Type B pancreatic cell (in vitro differentiated cells): ENCODE measurements at regions not wholly inside any gene's neighbourhood (a gene's known extent, or its start where the extent isn't known, plus 50 kb on each side); places are given as distances from the start of the nearest gene placed in this dataset.

ENCODE experiments used
- DNase-seq: peaks from one replicate; pipeline ENCODE4 v3.0.0; 2021; ENCODE audit warnings: mixed read lengths; ENCODE audit not compliant: unreplicated experiment; ENCODE audit errors: extremely low spot score
- H3K27ac Mint-ChIP-seq: 2 replicates; pipeline ENCODE4 v1.8.0; 2021; ENCODE audit warnings: mild to moderate bottlenecking, mixed read lengths
- H3K27me3 Mint-ChIP-seq: 2 replicates; pipeline ENCODE4 v1.8.0; 2021; ENCODE audit warnings: mixed read lengths
- H3K36me3 Mint-ChIP-seq: 2 replicates; pipeline ENCODE4 v1.8.0; 2021; ENCODE audit warnings: mixed read lengths
- H3K4me1 Mint-ChIP-seq: one replicate; pipeline ENCODE4 v1.8.0; 2021; ENCODE audit warnings: mixed read lengths; ENCODE audit not compliant: unreplicated experiment
- H3K4me3 Mint-ChIP-seq: 2 replicates; pipeline ENCODE4 v1.8.0; 2021; ENCODE audit warnings: mild to moderate bottlenecking, mixed read lengths
- H3K9me3 Mint-ChIP-seq: 2 replicates; pipeline ENCODE4 v1.8.0; 2021; ENCODE audit warnings: mixed read lengths
- CTCF ChIP-seq: fragments of 200-600 bp; sonication (generic); conservative IDR thresholded peaks from 2 replicates; pipeline ENCODE4 v1.5.0; 2021; ENCODE audit warnings: antibody characterized with exemption, mild to moderate bottlenecking

- Mint-ChIP-seq H3K4me1 (peaks cover 7% of the 10 kb centered on the region), H3K4me3 (no peak overlapping the region), H3K27me3 (no peaks in the 10 kb centered on the region), H3K36me3 (no peaks in the 10 kb centered on the region), H3K27ac (no peak overlapping the region), H3K9me3 (no peaks in the 10 kb centered on the region)
- no peak for TF ChIP-seq CTCF
- DNase-seq: no peak
Measured at GRCh38 chr2:166573391-166573790, 79.3 kb upstream of the SCN7A start.

GRCh38 chr2:166572937-166573336 lies 78.9 kb upstream of the SCN7A start:
- H3K27ac Mint-ChIP-seq: no peak overlapping the region
- no peaks in the 10 kb centered on the region for H3K9me3 Mint-ChIP-seq
- no peak for DNase-seq
- no peak overlapping the region for H3K4me3 Mint-ChIP-seq
- no peak for TF ChIP-seq CTCF
- H3K36me3 Mint-ChIP-seq: no peaks in the 10 kb centered on the region
- peaks cover 7% of the 10 kb centered on the region for H3K4me1 Mint-ChIP-seq
- no peaks in the 10 kb centered on the region for H3K27me3 Mint-ChIP-seq

GRCh38 chr2:166568409-166568808 lies 74.4 kb upstream of the SCN7A start:
- H3K4me3 Mint-ChIP-seq: no peak overlapping the region
- H3K4me1 Mint-ChIP-seq: peaks cover 5% of the 10 kb centered on the region
- TF ChIP-seq CTCF: no peak
- no peaks in the 10 kb centered on the region for H3K27me3 Mint-ChIP-seq
- H3K27ac Mint-ChIP-seq: no peak overlapping the region
- H3K36me3 Mint-ChIP-seq: no peaks in the 10 kb centered on the region
- no peak for DNase-seq
- no peaks in the 10 kb centered on the region for H3K9me3 Mint-ChIP-seq

GRCh38 chr2:166565501-166565900 lies 71.5 kb upstream of the SCN7A start:
- no peak overlapping the region for H3K4me3 Mint-ChIP-seq
- no peaks in the 10 kb centered on the region for H3K27me3 Mint-ChIP-seq
- H3K27ac Mint-ChIP-seq: no peak overlapping the region
- no peak for DNase-seq
- no peaks in the 10 kb centered on the region for H3K4me1 Mint-ChIP-seq
- H3K9me3 Mint-ChIP-seq: no peaks in the 10 kb centered on the region
- TF ChIP-seq CTCF: no peak
- no peaks in the 10 kb centered on the region for H3K36me3 Mint-ChIP-seq

GRCh38 chr2:166563894-166564293 lies 69.8 kb upstream of the SCN7A start:
- Mint-ChIP-seq H3K4me3 (no peak overlapping the region), H3K4me1 (no peaks in the 10 kb centered on the region), H3K27me3 (no peaks in the 10 kb centered on the region), H3K36me3 (no peaks in the 10 kb centered on the region), H3K27ac (no peak overlapping the region), H3K9me3 (no peaks in the 10 kb centered on the region)
- no peak for TF ChIP-seq CTCF
- DNase-seq: no peak

GRCh38 chr2:166560022-166560421 lies 66.0 kb upstream of the SCN7A start:
- no peak overlapping the region for H3K4me3 Mint-ChIP-seq

More at GRCh38 chr2:166560022-166560421, 66.0 kb upstream of the SCN7A start:
- H3K27ac Mint-ChIP-seq: no peak overlapping the region
- H3K27me3 Mint-ChIP-seq: no peaks in the 10 kb centered on the region
- no peaks in the 10 kb centered on the region for H3K36me3 Mint-ChIP-seq
- TF ChIP-seq CTCF: no peak
- no peak for DNase-seq
- H3K4me1 Mint-ChIP-seq: no peaks in the 10 kb centered on the region
- H3K9me3 Mint-ChIP-seq: no peaks in the 10 kb centered on the region
